ENCODE measurements at regions not wholly inside any gene's neighbourhood (a gene's known extent, or its start where the extent isn't known, plus 50 kb on each side); places are given as distances from the start of the nearest gene placed in this dataset.

DNA sequence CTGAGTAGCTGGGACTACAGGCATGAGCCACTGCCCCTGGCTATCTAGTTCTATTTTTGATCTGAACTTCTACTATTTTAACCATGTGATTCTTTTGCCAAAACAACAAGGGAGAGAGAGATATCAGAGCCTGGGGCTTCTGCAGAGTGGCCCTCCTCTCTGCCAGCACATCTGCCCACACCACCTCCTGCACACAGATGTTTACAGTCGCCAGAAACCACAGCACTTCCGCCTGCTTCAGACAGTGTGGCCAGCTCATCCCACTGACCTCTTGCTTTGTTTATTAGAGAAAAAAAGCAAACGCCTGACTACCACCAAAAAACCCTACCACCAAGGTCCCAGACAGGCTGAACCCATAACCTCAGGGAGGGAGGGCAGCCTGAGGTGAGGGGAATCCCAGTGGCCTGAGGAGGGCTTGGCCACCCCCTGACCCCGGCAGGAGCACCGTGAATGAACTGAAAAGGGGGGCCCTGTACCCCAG, 85.9 kb upstream of the ABHD2 start (continued):
- TF ChIP-seq, protein P1, sequence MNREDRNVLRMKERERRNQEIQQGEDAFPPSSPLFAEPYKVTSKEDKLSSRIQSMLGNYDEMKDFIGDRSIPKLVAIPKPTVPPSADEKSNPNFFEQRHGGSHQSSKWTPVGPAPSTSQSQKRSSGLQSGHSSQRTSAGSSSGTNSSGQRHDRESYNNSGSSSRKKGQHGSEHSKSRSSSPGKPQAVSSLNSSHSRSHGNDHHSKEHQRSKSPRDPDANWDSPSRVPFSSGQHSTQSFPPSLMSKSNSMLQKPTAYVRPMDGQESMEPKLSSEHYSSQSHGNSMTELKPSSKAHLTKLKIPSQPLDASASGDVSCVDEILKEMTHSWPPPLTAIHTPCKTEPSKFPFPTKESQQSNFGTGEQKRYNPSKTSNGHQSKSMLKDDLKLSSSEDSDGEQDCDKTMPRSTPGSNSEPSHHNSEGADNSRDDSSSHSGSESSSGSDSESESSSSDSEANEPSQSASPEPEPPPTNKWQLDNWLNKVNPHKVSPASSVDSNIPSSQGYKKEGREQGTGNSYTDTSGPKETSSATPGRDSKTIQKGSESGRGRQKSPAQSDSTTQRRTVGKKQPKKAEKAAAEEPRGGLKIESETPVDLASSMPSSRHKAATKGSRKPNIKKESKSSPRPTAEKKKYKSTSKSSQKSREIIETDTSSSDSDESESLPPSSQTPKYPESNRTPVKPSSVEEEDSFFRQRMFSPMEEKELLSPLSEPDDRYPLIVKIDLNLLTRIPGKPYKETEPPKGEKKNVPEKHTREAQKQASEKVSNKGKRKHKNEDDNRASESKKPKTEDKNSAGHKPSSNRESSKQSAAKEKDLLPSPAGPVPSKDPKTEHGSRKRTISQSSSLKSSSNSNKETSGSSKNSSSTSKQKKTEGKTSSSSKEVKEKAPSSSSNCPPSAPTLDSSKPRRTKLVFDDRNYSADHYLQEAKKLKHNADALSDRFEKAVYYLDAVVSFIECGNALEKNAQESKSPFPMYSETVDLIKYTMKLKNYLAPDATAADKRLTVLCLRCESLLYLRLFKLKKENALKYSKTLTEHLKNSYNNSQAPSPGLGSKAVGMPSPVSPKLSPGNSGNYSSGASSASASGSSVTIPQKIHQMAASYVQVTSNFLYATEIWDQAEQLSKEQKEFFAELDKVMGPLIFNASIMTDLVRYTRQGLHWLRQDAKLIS (CRISPR knock-in tag; IDR thresholded peaks at IDR 0.05) = no peak
- no peak for TF ChIP-seq GABPA (IDR thresholded peaks at IDR 0.05; ENCODE audit: low read depth, low read length)
- TF ChIP-seq GABPA (CRISPR knock-in tag; IDR thresholded peaks at IDR 0.05; ENCODE audit: low read depth) = peak; percentile 50; the same call in 1 of the 2 replicates
- TF ChIP-seq SAP130 (CRISPR knock-in tag; IDR thresholded peaks at IDR 0.05; ENCODE audit: low read depth) = peak; percentile 39; the same call in 1 of the 2 replicates
- TF ChIP-seq, protein P2, sequence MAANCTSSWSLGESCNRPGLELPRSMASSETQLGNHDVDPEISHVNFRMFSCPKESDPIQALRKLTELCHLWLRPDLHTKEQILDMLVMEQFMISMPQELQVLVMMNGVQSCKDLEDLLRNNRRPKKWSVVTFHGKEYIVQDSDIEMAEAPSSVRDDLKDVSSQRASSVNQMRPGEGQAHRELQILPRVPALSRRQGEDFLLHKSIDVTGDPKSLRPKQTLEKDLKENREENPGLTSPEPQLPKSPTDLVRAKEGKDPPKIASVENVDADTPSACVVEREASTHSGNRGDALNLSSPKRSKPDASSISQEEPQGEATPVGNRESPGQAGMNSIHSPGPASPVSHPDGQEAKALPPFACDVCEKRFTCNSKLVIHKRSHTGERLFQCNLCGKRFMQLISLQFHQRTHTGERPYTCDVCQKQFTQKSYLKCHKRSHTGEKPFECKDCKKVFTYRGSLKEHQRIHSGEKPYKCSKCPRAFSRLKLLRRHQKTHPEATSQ (CRISPR knock-in tag; IDR thresholded peaks at IDR 0.05; ENCODE audit: borderline replicate concordance) = no peak
- TF ChIP-seq KDM2A (CRISPR knock-in tag; IDR thresholded peaks at IDR 0.05; ENCODE audit: borderline replicate concordance, low read depth) = no peak
- no peak for TF ChIP-seq MIER3 (CRISPR knock-in tag; IDR thresholded peaks at IDR 0.05; ENCODE audit: borderline replicate concordance)
- no peak for TF ChIP-seq ZNF225 (CRISPR knock-in tag; IDR thresholded peaks at IDR 0.05)
- peak; percentile 62 for TF ChIP-seq RARA (CRISPR knock-in tag; IDR thresholded peaks at IDR 0.05)
- 0 out of 2 replicates have a peak, but pooled peaks have one; percentile 28 for TF ChIP-seq GABPB1 (CRISPR knock-in tag; IDR thresholded peaks at IDR 0.05)
- TF ChIP-seq FOXK1 (CRISPR knock-in tag; IDR thresholded peaks at IDR 0.05; ENCODE audit: borderline replicate concordance, low read depth) = peak; percentile 19; the same call in 1 of the 2 replicates
- peak; percentile 53; the same call in 1 of the 2 replicates for TF ChIP-seq FOXO1 (CRISPR knock-in tag; IDR thresholded peaks at IDR 0.05)
